ENCODE measurements at regions not wholly inside any gene's neighbourhood (a gene's known extent, or its start where the extent isn't known, plus 50 kb on each side); places are given as distances from the start of the nearest gene placed in this dataset.

GRCh38 chr4:136012220-136012619 lies 1520.1 kb downstream of the PCDH18 start:
- ChIA-PET POLR2A (no interaction called here), CTCF (interaction anchor here (0.7 kb wide), 1 partner anchor 11 kb away, joined by 4 read pairs; no protein-coding TSS in a partner anchor)
- no peak overlapping the region for H3K4me3 ChIP-seq (ENCODE audit: low read depth, low read length)

GRCh38 chr4:136009258-136009832 lies 1522.9 kb downstream of the PCDH18 start:
- H3K27ac ChIP-seq (ENCODE audit: extremely low read depth, low read depth, low read length) = no peak overlapping the region
- no peaks in the 10 kb centered on the region for H3K36me3 ChIP-seq (ENCODE audit: control insufficient read depth in 2 of 2, insufficient read depth in 1 of 2, low read length in 2 of 2)
- CTCF ChIA-PET = no interaction called here
- no peak for TF ChIP-seq GLI2 (tag by site-specific recombination; IDR thresholded peaks at IDR 0.05; ENCODE audit: borderline replicate concordance, low read depth)
- no peak for TF ChIP-seq ZBTB21 (tag by site-specific recombination; IDR thresholded peaks at IDR 0.05)
- no peak for TF ChIP-seq ZSCAN30 (tag by site-specific recombination; IDR thresholded peaks at IDR 0.05)
- no peak for TF ChIP-seq ZBTB49 (tag by site-specific recombination; IDR thresholded peaks at IDR 0.05; ENCODE audit: low read depth)
- TF ChIP-seq ZNF157 (tag by site-specific recombination; IDR thresholded peaks at IDR 0.05) = no peak
- TF ChIP-seq AEBP2 (tag by site-specific recombination; IDR thresholded peaks at IDR 0.05; ENCODE audit: borderline replicate concordance) = no peak
- TF ChIP-seq ZNF280C (tag by site-specific recombination; IDR thresholded peaks at IDR 0.05) = no peak
- no peak for TF ChIP-seq GFI1B (tag by site-specific recombination; IDR thresholded peaks at IDR 0.05)
- TF ChIP-seq ZNF701 (tag by site-specific recombination; IDR thresholded peaks at IDR 0.05) = no peak
- no peak for TF ChIP-seq ZNF501 (tag by site-specific recombination; IDR thresholded peaks at IDR 0.05)
- no peak for TF ChIP-seq ZNF692 (tag by site-specific recombination; IDR thresholded peaks at IDR 0.05)
- TF ChIP-seq ZNF624 (tag by site-specific recombination; IDR thresholded peaks at IDR 0.05) = no peak
- TF ChIP-seq MEIS1 (CRISPR knock-in tag; IDR thresholded peaks at IDR 0.05; ENCODE audit: borderline replicate concordance) = no peak
- no peak for TF ChIP-seq ZNF600 (tag by site-specific recombination; IDR thresholded peaks at IDR 0.05)
- TF ChIP-seq KLF1 (tag by site-specific recombination; IDR thresholded peaks at IDR 0.05) = no peak
- TF ChIP-seq ZSCAN23 (tag by site-specific recombination; IDR thresholded peaks at IDR 0.05) = no peak
- no peak for TF ChIP-seq ZNF394 (tag by site-specific recombination; IDR thresholded peaks at IDR 0.05; ENCODE audit: borderline replicate concordance)
- POLR2A ChIA-PET = no interaction called here
- H3K4me3 ChIP-seq (ENCODE audit: low read depth, low read length) = no peak overlapping the region
- H3K4me1 ChIP-seq (ENCODE audit: control insufficient read depth, insufficient read depth, low read length) = no peaks in the 10 kb centered on the region
- no peaks in the 10 kb centered on the region for H3K9me3 ChIP-seq (ENCODE audit: control insufficient read depth, insufficient read depth, low read depth, low read length)

More at GRCh38 chr4:136012220-136012619, 1520.1 kb downstream of the PCDH18 start:
- no peaks in the 10 kb centered on the region for H3K36me3 ChIP-seq (ENCODE audit: control insufficient read depth in 2 of 2, insufficient read depth in 1 of 2, low read length in 2 of 2)
- H3K9me3 ChIP-seq (ENCODE audit: control insufficient read depth, insufficient read depth, low read depth, low read length) = no peaks in the 10 kb centered on the region
- no peak overlapping the region for H3K27ac ChIP-seq (ENCODE audit: extremely low read depth, low read depth, low read length)
- H3K4me1 ChIP-seq (ENCODE audit: control insufficient read depth, insufficient read depth, low read length) = no peaks in the 10 kb centered on the region
- TF ChIP-seq ZNF555 (tag by site-specific recombination; conservative IDR thresholded peaks at IDR 0.05) (no peak), ZNF138 (tag by site-specific recombination; IDR thresholded peaks at IDR 0.05; ENCODE audit: borderline replicate concordance) (no peak), ZNF24 (tag by site-specific recombination; IDR thresholded peaks at IDR 0.05) (no peak)
